GM12874 (cell line): ENCODE measurements at regions not wholly inside any gene's neighbourhood (a gene's known extent, or its start where the extent isn't known, plus 50 kb on each side); places are given as distances from the start of the nearest gene placed in this dataset.

Experiments
- TF ChIP-seq, protein P1 (sequence below): IDR thresholded peaks from 2 replicates; pipeline ENCODE4 v1.5.1; 2011; ENCODE audit warnings: low read depth, mild to moderate bottlenecking, control low read depth, low read length, moderate library complexity; ENCODE audit not compliant: insufficient read depth

DNA sequence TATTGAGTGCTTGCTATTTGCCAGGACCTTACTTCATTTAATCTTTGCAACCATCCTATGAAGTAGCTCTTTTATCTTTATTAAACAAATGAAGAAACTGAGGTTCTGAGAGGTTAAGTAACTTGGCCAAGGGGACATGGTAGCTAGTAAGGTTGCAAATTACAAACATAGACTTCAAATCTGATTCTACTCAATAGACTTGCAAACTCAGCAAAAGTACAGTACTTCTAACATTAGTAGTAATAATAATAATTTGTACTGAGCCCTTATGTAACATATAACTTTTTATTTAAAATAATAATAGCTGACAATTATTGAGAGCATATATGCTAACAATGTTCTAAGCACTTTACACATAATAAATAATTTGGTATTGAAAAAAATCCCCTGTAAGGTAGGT lies 255.7 kb upstream of the ATP5MC3 start:
- TF ChIP-seq, protein P1, sequence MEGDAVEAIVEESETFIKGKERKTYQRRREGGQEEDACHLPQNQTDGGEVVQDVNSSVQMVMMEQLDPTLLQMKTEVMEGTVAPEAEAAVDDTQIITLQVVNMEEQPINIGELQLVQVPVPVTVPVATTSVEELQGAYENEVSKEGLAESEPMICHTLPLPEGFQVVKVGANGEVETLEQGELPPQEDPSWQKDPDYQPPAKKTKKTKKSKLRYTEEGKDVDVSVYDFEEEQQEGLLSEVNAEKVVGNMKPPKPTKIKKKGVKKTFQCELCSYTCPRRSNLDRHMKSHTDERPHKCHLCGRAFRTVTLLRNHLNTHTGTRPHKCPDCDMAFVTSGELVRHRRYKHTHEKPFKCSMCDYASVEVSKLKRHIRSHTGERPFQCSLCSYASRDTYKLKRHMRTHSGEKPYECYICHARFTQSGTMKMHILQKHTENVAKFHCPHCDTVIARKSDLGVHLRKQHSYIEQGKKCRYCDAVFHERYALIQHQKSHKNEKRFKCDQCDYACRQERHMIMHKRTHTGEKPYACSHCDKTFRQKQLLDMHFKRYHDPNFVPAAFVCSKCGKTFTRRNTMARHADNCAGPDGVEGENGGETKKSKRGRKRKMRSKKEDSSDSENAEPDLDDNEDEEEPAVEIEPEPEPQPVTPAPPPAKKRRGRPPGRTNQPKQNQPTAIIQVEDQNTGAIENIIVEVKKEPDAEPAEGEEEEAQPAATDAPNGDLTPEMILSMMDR = no peak

- TF ChIP-seq, protein P1 = no peak
Measured at GRCh38 chr2:175436076-175436475, 254.6 kb upstream of the ATP5MC3 start.

GRCh38 chr2:175435012-175435411 lies 253.5 kb upstream of the ATP5MC3 start:
- TF ChIP-seq, protein P1 = no peak

- TF ChIP-seq, protein P1 = no peak
Measured at GRCh38 chr2:175432793-175433192, 251.3 kb upstream of the ATP5MC3 start.

DNA sequence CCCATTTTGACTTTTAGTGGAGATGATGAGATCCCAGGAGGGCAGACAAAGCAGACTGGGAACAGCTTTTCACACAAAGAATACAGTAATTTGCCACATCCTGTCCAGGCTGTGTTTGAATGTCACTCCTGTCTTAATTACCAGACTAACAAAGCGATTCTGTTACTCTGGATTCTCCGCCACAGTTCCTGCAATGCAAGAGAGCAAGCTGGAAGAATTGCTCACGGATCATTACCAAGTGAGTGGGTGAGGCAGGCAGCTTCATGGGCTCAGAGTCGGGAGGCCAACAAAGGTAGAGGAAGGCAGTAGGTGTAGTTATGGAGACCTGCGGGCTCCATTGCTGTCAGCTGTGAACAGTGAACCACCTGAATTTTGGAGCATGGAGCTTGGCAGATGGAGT lies 250.5 kb upstream of the ATP5MC3 start:
- TF ChIP-seq, protein P1 = no peak

- TF ChIP-seq, protein P1 = no peak
Measured at GRCh38 chr2:175431101-175431946, 249.8 kb upstream of the ATP5MC3 start.

DNA sequence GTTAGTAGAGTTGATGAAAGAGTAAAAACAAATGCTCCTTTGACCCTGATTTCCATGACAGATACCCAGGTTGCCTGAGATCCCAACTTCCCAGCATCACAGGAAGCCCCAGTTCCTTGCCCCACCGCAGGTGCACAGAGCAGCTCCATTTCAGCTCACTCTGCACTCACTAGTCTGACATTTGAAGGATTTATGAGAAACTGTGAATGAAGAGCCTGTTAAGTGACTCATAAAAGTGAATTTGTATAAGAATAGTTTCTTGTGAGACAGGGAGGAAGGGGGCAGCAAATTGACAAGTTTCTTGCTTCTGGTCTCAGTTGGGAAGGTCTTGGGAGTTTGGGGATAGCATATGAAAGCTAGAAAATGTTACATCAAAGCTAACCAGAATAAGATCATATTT lies 248.7 kb upstream of the ATP5MC3 start:
- TF ChIP-seq, protein P1 = no peak
